Lower leg skin (tissue), 3 donors: ENCODE measurements at regions not wholly inside any gene's neighbourhood (a gene's known extent, or its start where the extent isn't known, plus 50 kb on each side); places are given as distances from the start of the nearest gene placed in this dataset.

Source experiments
- POLR2A ChIP-seq, 2 donors: fragments of 450-650 bp; IDR thresholded peaks; one replicate each; pipeline ENCODE4 v1.6.1; 2016 to 2017; ENCODE audit warnings: antibody characterized with exemption in 2 of 2, mild to moderate bottlenecking in 1 of 2, moderate library complexity in 1 of 2
- TF ChIP-seq, protein P1 (sequence below), 3 donors: fragments of 450-650 bp; IDR thresholded peaks; one replicate each; pipeline ENCODE4 v1.5.1; 2016; ENCODE audit warnings: antibody characterized with exemption in 3 of 3, mild to moderate bottlenecking in 3 of 3, moderate library complexity in 2 of 3

DNA sequence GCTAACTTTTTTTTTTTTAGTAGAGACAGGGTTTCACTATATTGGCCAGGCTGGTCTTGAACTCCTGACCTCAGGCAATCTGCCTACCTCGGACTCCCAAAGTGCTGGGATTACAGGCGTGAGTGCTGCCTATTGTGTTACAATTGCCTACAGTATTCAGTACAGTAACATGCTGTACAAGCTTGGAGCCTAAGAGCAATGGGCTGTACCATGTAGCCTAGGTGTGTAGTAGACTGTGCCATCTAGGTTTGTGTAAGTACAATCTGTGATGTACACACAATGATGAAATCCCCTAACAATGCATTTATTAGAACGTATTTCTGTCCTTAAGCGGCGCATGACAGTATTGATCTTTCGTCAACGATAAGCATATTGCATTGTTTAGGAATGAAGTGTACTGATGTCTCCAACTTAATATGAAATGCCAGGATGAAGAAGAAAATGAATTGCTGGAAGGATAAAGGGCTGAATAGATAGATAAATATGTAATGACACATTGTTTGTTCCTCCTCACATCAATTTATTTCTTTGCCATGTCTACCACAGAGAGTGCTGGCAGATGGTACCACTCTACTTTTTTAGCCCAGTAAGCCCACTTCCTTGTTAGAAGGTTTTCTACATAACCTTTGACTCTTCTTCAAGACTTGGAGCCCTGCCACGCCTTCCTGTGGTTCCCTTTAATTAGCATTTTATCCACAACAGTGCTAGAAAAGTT is 467.5 kb downstream of the VRK1 start:
- TF ChIP-seq, protein P1, sequence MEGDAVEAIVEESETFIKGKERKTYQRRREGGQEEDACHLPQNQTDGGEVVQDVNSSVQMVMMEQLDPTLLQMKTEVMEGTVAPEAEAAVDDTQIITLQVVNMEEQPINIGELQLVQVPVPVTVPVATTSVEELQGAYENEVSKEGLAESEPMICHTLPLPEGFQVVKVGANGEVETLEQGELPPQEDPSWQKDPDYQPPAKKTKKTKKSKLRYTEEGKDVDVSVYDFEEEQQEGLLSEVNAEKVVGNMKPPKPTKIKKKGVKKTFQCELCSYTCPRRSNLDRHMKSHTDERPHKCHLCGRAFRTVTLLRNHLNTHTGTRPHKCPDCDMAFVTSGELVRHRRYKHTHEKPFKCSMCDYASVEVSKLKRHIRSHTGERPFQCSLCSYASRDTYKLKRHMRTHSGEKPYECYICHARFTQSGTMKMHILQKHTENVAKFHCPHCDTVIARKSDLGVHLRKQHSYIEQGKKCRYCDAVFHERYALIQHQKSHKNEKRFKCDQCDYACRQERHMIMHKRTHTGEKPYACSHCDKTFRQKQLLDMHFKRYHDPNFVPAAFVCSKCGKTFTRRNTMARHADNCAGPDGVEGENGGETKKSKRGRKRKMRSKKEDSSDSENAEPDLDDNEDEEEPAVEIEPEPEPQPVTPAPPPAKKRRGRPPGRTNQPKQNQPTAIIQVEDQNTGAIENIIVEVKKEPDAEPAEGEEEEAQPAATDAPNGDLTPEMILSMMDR (IDR thresholded peaks at IDR 0.05), result no peak
- TF ChIP-seq POLR2A (IDR thresholded peaks at IDR 0.05), result no peak
